GM18511 (cell line): ENCODE measurements at regions not wholly inside any gene's neighbourhood (a gene's known extent, or its start where the extent isn't known, plus 50 kb on each side); places are given as distances from the start of the nearest gene placed in this dataset.
"Not testable (repeated sequence)": the region's sequence is repeated elsewhere in the genome, so short reads cannot be mapped to it uniquely, and the experiment has no call there.

ENCODE experiments used
- ATAC-seq: cut with Tn5 transposase; IDR thresholded peaks from one replicate; pipeline ENCODE4 v1.9.1; 2021; ENCODE audit warnings: mild to moderate bottlenecking, moderate library complexity; ENCODE audit not compliant: unreplicated experiment

- ATAC-seq = peak; percentile 15
Observed at GRCh38 chr4:123599061-123599919, 202.7 kb downstream of the SPRY1 start.

GRCh38 chr4:123599920-123600810, 203.6 kb downstream of the SPRY1 start:
- peak; percentile 100 for ATAC-seq

GRCh38 chr4:123600987-123601904, 204.7 kb downstream of the SPRY1 start:
- no peak for ATAC-seq

- ATAC-seq = no peak
Observed at GRCh38 chr4:123602007-123602406, 205.4 kb downstream of the SPRY1 start.

GRCh38 chr4:123603165-123603564, 206.6 kb downstream of the SPRY1 start:
- ATAC-seq = no peak

- not testable (repeated sequence) for ATAC-seq
Observed at GRCh38 chr4:123605797-123606196, 209.2 kb downstream of the SPRY1 start.

GRCh38 chr4:123606336-123606735, 209.7 kb downstream of the SPRY1 start:
- ATAC-seq = peak; percentile 12

GRCh38 chr4:123606946-123607542, 210.4 kb downstream of the SPRY1 start:
- peak; percentile 73 for ATAC-seq

- ATAC-seq = no peak
Observed at GRCh38 chr4:123609829-123610228, 213.2 kb downstream of the SPRY1 start.

- ATAC-seq = no peak
Observed at GRCh38 chr4:123613586-123614344, 217.2 kb downstream of the SPRY1 start.

GRCh38 chr4:123615901-123616300, 219.3 kb downstream of the SPRY1 start:
- ATAC-seq = no peak

- peak; percentile 66 for ATAC-seq
Observed at GRCh38 chr4:123616951-123617461, 220.4 kb downstream of the SPRY1 start.

- no peak for ATAC-seq
Observed at GRCh38 chr4:123617791-123618190, 221.2 kb downstream of the SPRY1 start.

GRCh38 chr4:123618606-123619005, 222.0 kb downstream of the SPRY1 start:
- no peak for ATAC-seq

GRCh38 chr4:123619326-123619725, 222.7 kb downstream of the SPRY1 start:
- ATAC-seq = no peak

- ATAC-seq = no peak
Observed at GRCh38 chr4:123619895-123620294, 223.3 kb downstream of the SPRY1 start.

- ATAC-seq = no peak
Observed at GRCh38 chr4:123621072-123621705, 224.6 kb downstream of the SPRY1 start.

GRCh38 chr4:123622572-123622971, 226.0 kb downstream of the SPRY1 start:
- no peak for ATAC-seq

- no peak for ATAC-seq
Observed at GRCh38 chr4:123623611-123624010, 227.0 kb downstream of the SPRY1 start.
